A673 (cell line): ENCODE measurements at regions not wholly inside any gene's neighbourhood (a gene's known extent, or its start where the extent isn't known, plus 50 kb on each side); places are given as distances from the start of the nearest gene placed in this dataset.

Source experiments
- BruUV-seq: library from RNA; stranded (reverse); fragments of 400-500 nt; replicated peaks from 2 replicates; lab custom pipeline; 2021; lab: Mats Ljungman, UMichigan
- CTCF ChIA-PET: fragments of 300-600 bp; sonication (Branson Sonifier 250); formaldehyde crosslinking; loops from one replicate; lab custom pipeline; 2022; ENCODE audit warnings: antibody characterized with exemption; lab: Charles Lee
- POLR2A ChIA-PET: fragments of 300-600 bp; sonication (Branson Sonifier 250); formaldehyde crosslinking; loops from one replicate; lab custom pipeline; 2022; ENCODE audit warnings: antibody characterized with exemption; ENCODE audit not compliant: low non-redundant PET; lab: Charles Lee
- DNase-seq: peaks from one replicate; pipeline ENCODE4 v3.0.0-alpha.2; 2015; ENCODE audit warnings: low spot score
- H3K27ac ChIP-seq: fragments of 200-600 bp; sonication (generic); 2 replicates; pipeline ENCODE4 v1.5.1; 2016; ENCODE audit warnings: mixed run types, low read depth, mild to moderate bottlenecking, mixed read lengths, antibody characterized with exemption, low read length; ENCODE audit not compliant: poor library complexity, severe bottlenecking
- H3K27me3 ChIP-seq: fragments of 200-600 bp; sonication (generic); replicated peaks from 2 replicates; pipeline ENCODE4 v1.6.1; 2017; ENCODE audit warnings: mixed run types, low read depth, mild to moderate bottlenecking, mixed read lengths, antibody characterized with exemption, low read length; ENCODE audit not compliant: insufficient read depth, poor library complexity
- H3K36me3 ChIP-seq: fragments of 200-600 bp; sonication (generic); 2 replicates; pipeline ENCODE4 v1.6.1; 2016; ENCODE audit warnings: mixed run types, mild to moderate bottlenecking, mixed read lengths, antibody characterized with exemption, low read length; ENCODE audit not compliant: insufficient read depth, poor library complexity, severe bottlenecking
- H3K4me1 ChIP-seq: fragments of 200-600 bp; sonication (generic); 2 replicates; pipeline ENCODE4 v1.6.1; 2017; ENCODE audit warnings: mixed run types, mild to moderate bottlenecking, mixed read lengths, antibody characterized with exemption, low read length; ENCODE audit not compliant: insufficient read depth, poor library complexity, severe bottlenecking
- H3K4me3 ChIP-seq: fragments of 200-600 bp; sonication (generic); 2 replicates; pipeline ENCODE4 v1.5.1; 2016; ENCODE audit warnings: low read depth, mixed run types, mild to moderate bottlenecking, mixed read lengths, low read length; ENCODE audit not compliant: poor library complexity, severe bottlenecking
- H3K9me3 ChIP-seq: fragments of 200-600 bp; sonication (generic); 2 replicates; pipeline ENCODE4 v1.6.1; 2016; ENCODE audit warnings: mixed run types, low read depth, mild to moderate bottlenecking, mixed read lengths, antibody characterized with exemption, low read length; ENCODE audit not compliant: poor library complexity, severe bottlenecking
- EZH2 ChIP-seq: fragments of 200-600 bp; sonication (generic); IDR thresholded peaks from 2 replicates; pipeline ENCODE4 v1.6.1; 2017; ENCODE audit warnings: borderline replicate concordance, low read depth, mild to moderate bottlenecking, mixed read lengths, antibody characterized with exemption, low read length; ENCODE audit not compliant: poor library complexity, severe bottlenecking
- intact Hi-C: fragments of 100-400 bp; cut with micrococcal nuclease; formaldehyde crosslinking; loops from one replicate; pipeline ENCODE4 v1.10.0; 2022; ENCODE audit not compliant: unreplicated experiment
- TF ChIP-seq, protein P1 (sequence below): fragments of 300-800, 200-600 bp; sonication (generic); conservative IDR thresholded peaks from 2 replicates; pipeline ENCODE4 v1.5.1; 2017; ENCODE audit warnings: low read depth, mild to moderate bottlenecking, antibody characterized with exemption, low read length, moderate library complexity, mixed read lengths

DNA sequence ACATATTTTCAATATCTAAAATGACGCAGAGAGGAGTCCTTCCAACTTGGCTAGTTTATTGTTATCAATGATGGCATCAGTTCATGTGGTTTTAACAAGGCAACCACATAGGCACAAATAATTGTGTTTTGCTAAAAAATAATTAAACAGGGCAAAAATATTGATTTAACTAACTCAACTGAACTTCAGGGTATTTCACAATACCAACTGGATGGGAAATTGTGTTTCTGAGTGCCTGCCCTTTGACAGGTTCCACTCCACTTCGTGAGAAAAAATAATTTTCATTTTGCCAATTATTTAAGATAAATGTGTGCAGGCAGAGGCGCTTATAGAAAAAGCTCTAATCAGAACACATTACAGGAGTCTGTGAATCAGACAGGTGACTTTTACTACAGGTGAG, 689.3 kb upstream of the CCDC54 start:
- H3K27me3 ChIP-seq = no peaks in the 10 kb centered on the region
- BruUV-seq = no TSS peak
- POLR2A ChIA-PET = no interaction called here
- CTCF ChIA-PET = no interaction called here
- H3K9me3 ChIP-seq = no peaks in the 10 kb centered on the region
- peaks cover 32% of the 10 kb centered on the region for H3K4me1 ChIP-seq
- DNase-seq = no peak
- TF ChIP-seq, protein P1, sequence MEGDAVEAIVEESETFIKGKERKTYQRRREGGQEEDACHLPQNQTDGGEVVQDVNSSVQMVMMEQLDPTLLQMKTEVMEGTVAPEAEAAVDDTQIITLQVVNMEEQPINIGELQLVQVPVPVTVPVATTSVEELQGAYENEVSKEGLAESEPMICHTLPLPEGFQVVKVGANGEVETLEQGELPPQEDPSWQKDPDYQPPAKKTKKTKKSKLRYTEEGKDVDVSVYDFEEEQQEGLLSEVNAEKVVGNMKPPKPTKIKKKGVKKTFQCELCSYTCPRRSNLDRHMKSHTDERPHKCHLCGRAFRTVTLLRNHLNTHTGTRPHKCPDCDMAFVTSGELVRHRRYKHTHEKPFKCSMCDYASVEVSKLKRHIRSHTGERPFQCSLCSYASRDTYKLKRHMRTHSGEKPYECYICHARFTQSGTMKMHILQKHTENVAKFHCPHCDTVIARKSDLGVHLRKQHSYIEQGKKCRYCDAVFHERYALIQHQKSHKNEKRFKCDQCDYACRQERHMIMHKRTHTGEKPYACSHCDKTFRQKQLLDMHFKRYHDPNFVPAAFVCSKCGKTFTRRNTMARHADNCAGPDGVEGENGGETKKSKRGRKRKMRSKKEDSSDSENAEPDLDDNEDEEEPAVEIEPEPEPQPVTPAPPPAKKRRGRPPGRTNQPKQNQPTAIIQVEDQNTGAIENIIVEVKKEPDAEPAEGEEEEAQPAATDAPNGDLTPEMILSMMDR = no peak
- TF ChIP-seq EZH2 = no peak
- intact Hi-C loops = no loop called here
- H3K36me3 ChIP-seq = no peaks in the 10 kb centered on the region
- no peak overlapping the region for H3K27ac ChIP-seq
- no peak overlapping the region for H3K4me3 ChIP-seq

DNA sequence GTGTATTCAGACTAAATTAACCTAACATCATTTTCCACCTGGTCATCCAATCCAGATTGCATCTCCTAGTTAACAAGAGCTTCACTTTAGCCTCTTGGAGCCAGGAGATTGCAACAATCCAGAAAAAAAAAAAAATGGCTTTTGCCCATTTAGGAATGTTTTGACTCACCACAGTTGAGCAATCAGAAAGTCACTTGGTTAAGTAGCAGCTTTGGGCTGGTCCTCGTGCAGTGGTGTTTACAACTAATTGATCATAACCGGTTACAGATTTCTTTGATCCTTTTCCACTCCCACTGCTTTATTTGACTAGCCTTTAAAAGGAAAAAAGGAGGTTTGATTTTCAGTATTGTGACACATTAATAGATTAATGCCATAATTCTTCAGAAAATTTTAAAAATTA, 688.8 kb upstream of the CCDC54 start:
- intact Hi-C loops = no loop called here

DNA sequence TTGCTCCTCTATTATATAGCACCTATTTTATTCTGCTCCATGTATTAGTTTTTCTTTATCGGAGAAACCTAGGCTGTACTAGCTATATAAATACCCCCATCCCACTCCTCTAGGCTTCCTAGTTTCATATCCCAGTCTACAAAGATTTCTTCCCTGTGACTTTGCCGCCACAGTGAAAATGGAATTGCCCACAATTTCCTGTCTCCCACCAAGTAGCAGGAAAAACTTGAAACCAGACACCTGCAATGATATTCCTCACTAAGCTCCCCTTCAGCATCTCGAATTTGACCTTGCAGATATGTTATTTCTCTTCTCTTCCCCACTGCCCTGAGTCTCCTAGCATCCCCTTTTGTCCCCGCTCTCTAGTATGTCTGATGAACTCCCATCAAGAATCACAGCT, 685.8 kb upstream of the CCDC54 start:
- TF ChIP-seq, protein P1 = no peak
- TF ChIP-seq EZH2 = no peak
- Histone ChIP-seq H3K4me1 (peaks cover 42% of the 10 kb centered on the region), H3K9me3 (no peaks in the 10 kb centered on the region), H3K27me3 (no peaks in the 10 kb centered on the region), H3K4me3 (no peak overlapping the region), H3K36me3 (no peaks in the 10 kb centered on the region), H3K27ac (no peak overlapping the region)
- no TSS peak for BruUV-seq
- no peak for DNase-seq
- intact Hi-C loops = no loop called here
- ChIA-PET CTCF (no interaction called here), POLR2A (no interaction called here)

More for the DNA sequence above, 688.8 kb upstream of the CCDC54 start:
- Histone ChIP-seq H3K9me3 (no peaks in the 10 kb centered on the region), H3K4me1 (peaks cover 36% of the 10 kb centered on the region), H3K4me3 (no peak overlapping the region), H3K27ac (no peak overlapping the region), H3K36me3 (no peaks in the 10 kb centered on the region), H3K27me3 (no peaks in the 10 kb centered on the region)
- ChIA-PET POLR2A (no interaction called here), CTCF (no interaction called here)
- DNase-seq = peak; percentile 53
- no TSS peak for BruUV-seq
- TF ChIP-seq, protein P1 = no peak
- TF ChIP-seq EZH2 = no peak
